K562 (cell line): ENCODE measurements at regions not wholly inside any gene's neighbourhood (a gene's known extent, or its start where the extent isn't known, plus 50 kb on each side); places are given as distances from the start of the nearest gene placed in this dataset.

Experiments used
- CBFA2T2 ChIP-seq: fragments of 450-650 bp; conservative IDR thresholded peaks from 2 replicates; pipeline ENCODE4 v1.6.1; 2017; ENCODE audit warnings: mild to moderate bottlenecking
- CCNT2 ChIP-seq: IDR thresholded peaks from 2 replicates; pipeline ENCODE4 v1.6.1; 2011; ENCODE audit warnings: borderline replicate concordance, low read depth, mild to moderate bottlenecking, moderate library complexity, mixed read lengths, low read length; ENCODE audit not compliant: insufficient read length; ENCODE audit errors: extremely low read depth
- CTCF ChIP-seq, 3 experiments: IDR thresholded peaks in 2 of 3; conservative IDR thresholded peaks in 1 of 3; 2 replicates each; pipeline ENCODE4 v1.5.1; 2011 to 2012; ENCODE audit warnings: low read length in 3 of 3, mild to moderate bottlenecking in 3 of 3, control low read depth in 2 of 3, improper control_type of control experiment in 1 of 3, inconsistent platforms in 1 of 3, low read depth in 1 of 3, mixed read lengths in 1 of 3, moderate library complexity in 1 of 3; ENCODE audit not compliant: insufficient read depth in 2 of 3
- JUN ChIP-seq, 2 experiments: sonication (generic) in 1 of 2; formaldehyde crosslinking in 1 of 2; IDR thresholded peaks; 2 replicates each; pipeline versions ENCODE4 v1.6.1 to v1.8.0; 2012 to 2022; ENCODE audit warnings: borderline replicate concordance in 2 of 2, mild to moderate bottlenecking in 2 of 2, improper control_type of control experiment in 1 of 2, low read depth in 1 of 2, low read length in 1 of 2, missing genetic modification reagents in 1 of 2
- MAX ChIP-seq: sonication (generic); formaldehyde crosslinking; IDR thresholded peaks from 2 replicates; pipeline ENCODE4 v1.9.0; 2022; ENCODE audit warnings: mild to moderate bottlenecking, missing genetic modification reagents
- MTA2 ChIP-seq: fragments of 450-650 bp; IDR thresholded peaks from 2 replicates; pipeline ENCODE4 v1.6.1; 2016; ENCODE audit warnings: low read depth
- POLR2AphosphoS5 ChIP-seq: IDR thresholded peaks from 2 replicates; pipeline ENCODE4 v1.6.1; 2011; ENCODE audit warnings: mild to moderate bottlenecking, low read depth, low read length, moderate library complexity; ENCODE audit not compliant: control insufficient read depth, insufficient read depth
- PRDM10 ChIP-seq: fragments of 450-650 bp; IDR thresholded peaks from 2 replicates; pipeline ENCODE4 v1.6.1; 2018; ENCODE audit not compliant: partially characterized antibody
- REST ChIP-seq, 2 experiments: fragments of 450-650 bp; formaldehyde crosslinking in 1 of 2; IDR thresholded peaks; 2 replicates each; pipeline versions ENCODE4 v1.4.0 to v1.6.1; 2014 to 2020; ENCODE audit warnings: mild to moderate bottlenecking in 2 of 2, borderline replicate concordance in 1 of 2, low read depth in 1 of 2
- SNAPC5 ChIP-seq: fragments of 250-450 bp; sonication (Bioruptor Pico); IDR thresholded peaks from 2 replicates; pipeline ENCODE4 v1.8.0; 2021; ENCODE audit warnings: moderate library complexity, mild to moderate bottlenecking, inconsistent platforms
- SP2 ChIP-seq: IDR thresholded peaks from 2 replicates; pipeline ENCODE4 v1.6.1; 2011; ENCODE audit warnings: mild to moderate bottlenecking, low read depth, low read length, moderate library complexity; ENCODE audit not compliant: poor library complexity, severe bottlenecking; ENCODE audit errors: extremely low read depth
- USF2 ChIP-seq: sonication (generic); formaldehyde crosslinking; IDR thresholded peaks from 2 replicates; pipeline ENCODE4 v1.5.0; 2020; ENCODE audit warnings: missing genetic modification reagents
- ZNF449 ChIP-seq: fragments of 250-450 bp; sonication (Bioruptor Pico); IDR thresholded peaks from 2 replicates; pipeline ENCODE4 v1.8.0; 2022; ENCODE audit warnings: moderate library complexity, mild to moderate bottlenecking, inconsistent platforms

- TF ChIP-seq ZNF449 (CRISPR knock-in tag) (no peak), CTCF (IDR thresholded peaks at IDR 0.05 in 2 of 3, conservative IDR thresholded peaks at IDR 0.05 in 1 of 3; ENCODE audit: insufficient read depth in 2 of 3, low read depth in 1 of 3, low read length in 3 of 3) (no peak), USF2 (CRISPR knock-in tag) (no peak), SP2 (no peak), MAX (CRISPR knock-in tag) (no peak), CCNT2 (no peak), POLR2AphosphoS5 (no peak), MTA2 (no peak), CBFA2T2 (no peak), SNAPC5 (no peak), REST (IDR thresholded peaks at IDR 0.05; ENCODE audit: borderline replicate concordance) (no peak), REST (CRISPR knock-in tag; IDR thresholded peaks at IDR 0.05; ENCODE audit: low read depth) (no peak), JUN (IDR thresholded peaks at IDR 0.05; ENCODE audit: borderline replicate concordance, low read depth, low read length) (no peak), JUN (CRISPR knock-in tag; IDR thresholded peaks at IDR 0.05; ENCODE audit: borderline replicate concordance) (no peak), PRDM10 (no peak)
Measured at GRCh38 chr4:131978120-131978519, 1171.0 kb upstream of the PCDH10 start.
